ENCODE measurements at regions not wholly inside any gene's neighbourhood (a gene's known extent, or its start where the extent isn't known, plus 50 kb on each side); places are given as distances from the start of the nearest gene placed in this dataset.

DNA sequence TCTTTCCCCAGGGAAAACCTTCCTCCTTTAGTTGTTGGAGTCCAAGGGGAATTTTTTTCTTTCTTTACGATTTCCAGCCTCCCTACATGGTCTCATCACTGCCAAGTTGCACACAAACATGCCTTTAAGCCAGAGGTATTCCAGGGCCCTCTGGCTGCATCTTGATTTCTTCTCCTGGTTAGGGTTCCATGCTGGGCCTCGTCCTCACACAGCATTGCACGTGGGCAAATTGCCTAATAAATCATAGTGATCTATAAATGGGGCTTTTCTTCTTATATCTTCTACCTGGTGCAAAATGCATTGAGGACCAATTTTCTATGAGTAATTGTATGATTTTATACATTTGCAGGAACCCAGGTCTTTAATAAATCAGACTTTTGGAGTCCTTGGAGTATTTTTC lies 284.2 kb downstream of the C7orf25 start:
- ChIA-PET POLR2A (no interaction called here), CTCF (no interaction called here)
- Histone ChIP-seq H3K27ac (ENCODE audit: low read length) (no peak overlapping the region), H3K36me3 (ENCODE audit: control insufficient read depth, insufficient read depth, low read length) (no peaks in the 10 kb centered on the region), H3K9me3 (ENCODE audit: control insufficient read depth, insufficient read depth, low read depth, low read length) (no peaks in the 10 kb centered on the region), H3K4me3 (ENCODE audit: low read depth in 2 of 2, low read length in 2 of 2) (no peak overlapping the region), H3K27me3 (ENCODE audit: control insufficient read depth, insufficient read depth, low read length) (no peaks in the 10 kb centered on the region), H3K4me1 (ENCODE audit: control insufficient read depth, insufficient read depth, low read length) (no peaks in the 10 kb centered on the region)
- DNase-seq (ENCODE audit: low read depth, low spot score) (no peak), ATAC-seq (no peak)
- intact Hi-C loops (cut with micrococcal nuclease; ENCODE audit: unreplicated experiment): no loop called here
- TF ChIP-seq POLR2AphosphoS5 (IDR thresholded peaks at IDR 0.05; ENCODE audit: low read depth, low read length) (no peak), TCF7L2 (IDR thresholded peaks at IDR 0.05; ENCODE audit: low read depth, low read length) (no peak), SIN3A (IDR thresholded peaks at IDR 0.05; ENCODE audit: borderline replicate concordance, insufficient read depth, low read depth, low read length) (no peak)
- TF ChIP-seq, protein P1, sequence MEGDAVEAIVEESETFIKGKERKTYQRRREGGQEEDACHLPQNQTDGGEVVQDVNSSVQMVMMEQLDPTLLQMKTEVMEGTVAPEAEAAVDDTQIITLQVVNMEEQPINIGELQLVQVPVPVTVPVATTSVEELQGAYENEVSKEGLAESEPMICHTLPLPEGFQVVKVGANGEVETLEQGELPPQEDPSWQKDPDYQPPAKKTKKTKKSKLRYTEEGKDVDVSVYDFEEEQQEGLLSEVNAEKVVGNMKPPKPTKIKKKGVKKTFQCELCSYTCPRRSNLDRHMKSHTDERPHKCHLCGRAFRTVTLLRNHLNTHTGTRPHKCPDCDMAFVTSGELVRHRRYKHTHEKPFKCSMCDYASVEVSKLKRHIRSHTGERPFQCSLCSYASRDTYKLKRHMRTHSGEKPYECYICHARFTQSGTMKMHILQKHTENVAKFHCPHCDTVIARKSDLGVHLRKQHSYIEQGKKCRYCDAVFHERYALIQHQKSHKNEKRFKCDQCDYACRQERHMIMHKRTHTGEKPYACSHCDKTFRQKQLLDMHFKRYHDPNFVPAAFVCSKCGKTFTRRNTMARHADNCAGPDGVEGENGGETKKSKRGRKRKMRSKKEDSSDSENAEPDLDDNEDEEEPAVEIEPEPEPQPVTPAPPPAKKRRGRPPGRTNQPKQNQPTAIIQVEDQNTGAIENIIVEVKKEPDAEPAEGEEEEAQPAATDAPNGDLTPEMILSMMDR (IDR thresholded peaks at IDR 0.05): no peak
- TF ChIP-seq, protein P2, sequence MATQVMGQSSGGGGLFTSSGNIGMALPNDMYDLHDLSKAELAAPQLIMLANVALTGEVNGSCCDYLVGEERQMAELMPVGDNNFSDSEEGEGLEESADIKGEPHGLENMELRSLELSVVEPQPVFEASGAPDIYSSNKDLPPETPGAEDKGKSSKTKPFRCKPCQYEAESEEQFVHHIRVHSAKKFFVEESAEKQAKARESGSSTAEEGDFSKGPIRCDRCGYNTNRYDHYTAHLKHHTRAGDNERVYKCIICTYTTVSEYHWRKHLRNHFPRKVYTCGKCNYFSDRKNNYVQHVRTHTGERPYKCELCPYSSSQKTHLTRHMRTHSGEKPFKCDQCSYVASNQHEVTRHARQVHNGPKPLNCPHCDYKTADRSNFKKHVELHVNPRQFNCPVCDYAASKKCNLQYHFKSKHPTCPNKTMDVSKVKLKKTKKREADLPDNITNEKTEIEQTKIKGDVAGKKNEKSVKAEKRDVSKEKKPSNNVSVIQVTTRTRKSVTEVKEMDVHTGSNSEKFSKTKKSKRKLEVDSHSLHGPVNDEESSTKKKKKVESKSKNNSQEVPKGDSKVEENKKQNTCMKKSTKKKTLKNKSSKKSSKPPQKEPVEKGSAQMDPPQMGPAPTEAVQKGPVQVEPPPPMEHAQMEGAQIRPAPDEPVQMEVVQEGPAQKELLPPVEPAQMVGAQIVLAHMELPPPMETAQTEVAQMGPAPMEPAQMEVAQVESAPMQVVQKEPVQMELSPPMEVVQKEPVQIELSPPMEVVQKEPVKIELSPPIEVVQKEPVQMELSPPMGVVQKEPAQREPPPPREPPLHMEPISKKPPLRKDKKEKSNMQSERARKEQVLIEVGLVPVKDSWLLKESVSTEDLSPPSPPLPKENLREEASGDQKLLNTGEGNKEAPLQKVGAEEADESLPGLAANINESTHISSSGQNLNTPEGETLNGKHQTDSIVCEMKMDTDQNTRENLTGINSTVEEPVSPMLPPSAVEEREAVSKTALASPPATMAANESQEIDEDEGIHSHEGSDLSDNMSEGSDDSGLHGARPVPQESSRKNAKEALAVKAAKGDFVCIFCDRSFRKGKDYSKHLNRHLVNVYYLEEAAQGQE (IDR thresholded peaks at IDR 0.05; ENCODE audit: insufficient read depth in 1 of 2, low read depth in 2 of 2, low read length in 1 of 2): no peak
- BruUV-seq (replicated peaks): no TSS peak
- in situ Hi-C loops (cut with HindIII; ENCODE audit: low pct_unique_long_range_greater_than_20kb, low sequenced_read_pairs): no loop called here

DNA sequence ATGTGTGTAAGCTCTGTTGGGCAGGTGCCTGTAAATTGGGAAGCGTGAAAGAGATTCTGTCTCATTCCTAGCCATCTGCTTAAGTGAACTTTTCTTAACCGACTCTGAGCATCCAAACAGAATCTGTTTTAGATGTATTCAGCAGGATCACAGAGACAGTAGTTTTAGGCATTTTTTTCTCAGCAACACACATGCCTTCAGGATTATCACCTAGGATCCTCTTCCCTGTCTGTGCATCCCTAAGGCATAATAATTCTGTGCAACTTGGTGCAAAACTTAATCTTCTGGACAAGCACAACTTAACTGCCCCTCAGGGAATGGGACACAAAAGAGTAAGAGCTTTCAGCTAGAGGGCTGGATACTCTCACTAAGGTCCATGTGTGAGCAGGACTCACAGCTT lies 284.8 kb downstream of the C7orf25 start:
- Histone ChIP-seq H3K4me3 (ENCODE audit: low read depth in 2 of 2, low read length in 2 of 2) (no peak overlapping the region), H3K27me3 (ENCODE audit: control insufficient read depth, insufficient read depth, low read length) (no peaks in the 10 kb centered on the region), H3K4me1 (ENCODE audit: control insufficient read depth, insufficient read depth, low read length) (no peaks in the 10 kb centered on the region), H3K36me3 (ENCODE audit: control insufficient read depth, insufficient read depth, low read length) (no peaks in the 10 kb centered on the region), H3K27ac (ENCODE audit: low read length) (no peak overlapping the region), H3K9me3 (ENCODE audit: control insufficient read depth, insufficient read depth, low read depth, low read length) (no peaks in the 10 kb centered on the region)
- in situ Hi-C loops (cut with HindIII; ENCODE audit: low pct_unique_long_range_greater_than_20kb, low sequenced_read_pairs) (no loop called here), intact Hi-C loops (cut with micrococcal nuclease; ENCODE audit: unreplicated experiment) (no loop called here)
- no TSS peak for BruUV-seq (replicated peaks)
- TF ChIP-seq, protein P2 (IDR thresholded peaks at IDR 0.05; ENCODE audit: insufficient read depth in 1 of 2, low read depth in 2 of 2, low read length in 1 of 2): no peak
- TF ChIP-seq POLR2AphosphoS5 (IDR thresholded peaks at IDR 0.05; ENCODE audit: low read depth, low read length): no peak
- TF ChIP-seq SIN3A (IDR thresholded peaks at IDR 0.05; ENCODE audit: borderline replicate concordance, insufficient read depth, low read depth, low read length): no peak
- TF ChIP-seq TCF7L2 (IDR thresholded peaks at IDR 0.05; ENCODE audit: low read depth, low read length): no peak
- TF ChIP-seq, protein P1 (IDR thresholded peaks at IDR 0.05): no peak
- no peak for ATAC-seq
- ChIA-PET POLR2A (no interaction called here), CTCF (no interaction called here)
- no peak for DNase-seq (ENCODE audit: low read depth, low spot score)
